IgD-negative memory B cell (primary cell): ENCODE measurements at regions not wholly inside any gene's neighbourhood (a gene's known extent, or its start where the extent isn't known, plus 50 kb on each side); places are given as distances from the start of the nearest gene placed in this dataset.
A peak's percentile ranks its signal among the peaks of the same experiment; 100 is the strongest.

Experiments
- H3K27ac Mint-ChIP-seq, 3 donors: one replicate each; pipeline ENCODE4 v1.8.0; 2020 to 2022; ENCODE audit warnings: mild to moderate bottlenecking in 3 of 3, mixed read lengths in 3 of 3, moderate library complexity in 1 of 3
- H3K27me3 Mint-ChIP-seq: one replicate; pipeline ENCODE4 v1.8.0; 2021; ENCODE audit warnings: mixed read lengths
- H3K36me3 Mint-ChIP-seq: one replicate; pipeline ENCODE4 v1.8.0; 2020; ENCODE audit warnings: mild to moderate bottlenecking, mixed read lengths
- H3K4me1 Mint-ChIP-seq, 3 donors: one replicate each; pipeline ENCODE4 v1.8.0; 2020 to 2022; ENCODE audit warnings: mixed read lengths in 3 of 3, mild to moderate bottlenecking in 1 of 3
- H3K4me3 Mint-ChIP-seq, 4 donors: one replicate each; pipeline ENCODE4 v1.8.0; 2020 to 2022; ENCODE audit warnings: mild to moderate bottlenecking in 4 of 4, mixed read lengths in 4 of 4, moderate library complexity in 3 of 4
- H3K9me3 Mint-ChIP-seq, 3 donors: one replicate each; pipeline ENCODE4 v1.8.0; 2020 to 2021; ENCODE audit warnings: mixed read lengths in 3 of 3, mild to moderate bottlenecking in 1 of 3

GRCh38 chr5:77847814-77848290 is 71.7 kb upstream of the TBCA start:
- no peaks in the 10 kb centered on the region for H3K9me3 Mint-ChIP-seq
- peak overlapping the region in 1 of 4 donors; percentile 78 for H3K4me3 Mint-ChIP-seq
- no peak overlapping the region for H3K27ac Mint-ChIP-seq
- no peaks in the 10 kb centered on the region for H3K36me3 Mint-ChIP-seq
- H3K27me3 Mint-ChIP-seq = peaks cover 18% of the 10 kb centered on the region
- peaks cover 10 to 17% (median 10%) of the 10 kb centered on the region in 3 donors for H3K4me1 Mint-ChIP-seq

GRCh38 chr5:77847129-77847460 is 71.0 kb upstream of the TBCA start:
- H3K27me3 Mint-ChIP-seq = peaks cover 19% of the 10 kb centered on the region
- no peak overlapping the region for H3K27ac Mint-ChIP-seq
- H3K4me1 Mint-ChIP-seq = peaks cover 5 to 15% (median 9%) of the 10 kb centered on the region in 3 donors
- no peaks in the 10 kb centered on the region for H3K36me3 Mint-ChIP-seq
- H3K9me3 Mint-ChIP-seq = no peaks in the 10 kb centered on the region
- H3K4me3 Mint-ChIP-seq = peak overlapping the region in 1 of 4 donors; percentile 78

- peak overlapping the region in 1 of 4 donors; percentile 78 for H3K4me3 Mint-ChIP-seq
- H3K4me1 Mint-ChIP-seq = peaks cover 5 to 15% (median 9%) of the 10 kb centered on the region in 3 donors
- peaks cover 19% of the 10 kb centered on the region for H3K27me3 Mint-ChIP-seq
- H3K27ac Mint-ChIP-seq = no peak overlapping the region
- no peaks in the 10 kb centered on the region for H3K36me3 Mint-ChIP-seq
- H3K9me3 Mint-ChIP-seq = no peaks in the 10 kb centered on the region
Measured at GRCh38 chr5:77846422-77847128, 70.4 kb upstream of the TBCA start.

- Mint-ChIP-seq H3K9me3 (no peaks in the 10 kb centered on the region), H3K27ac (no peak overlapping the region), H3K36me3 (no peaks in the 10 kb centered on the region), H3K4me1 (peaks cover 5 to 8% (median 5%) of the 10 kb centered on the region in 3 donors), H3K27me3 (peaks cover 19% of the 10 kb centered on the region), H3K4me3 (peak overlapping the region in 3 of 4 donors; percentile 76 to 94 (median 84))
Measured at GRCh38 chr5:77845324-77845646, 69.1 kb upstream of the TBCA start.

- Mint-ChIP-seq H3K4me3 (peak overlapping the region; percentile 76 to 94 (median 88)), H3K27me3 (peaks cover 19% of the 10 kb centered on the region), H3K9me3 (no peaks in the 10 kb centered on the region), H3K27ac (no peak overlapping the region), H3K36me3 (no peaks in the 10 kb centered on the region), H3K4me1 (peaks cover 5 to 8% (median 5%) of the 10 kb centered on the region in 3 donors)
Measured at GRCh38 chr5:77844623-77845323, 68.6 kb upstream of the TBCA start.

GRCh38 chr5:77844373-77844622 is 68.2 kb upstream of the TBCA start:
- Mint-ChIP-seq H3K4me1 (peaks cover 5 to 8% (median 5%) of the 10 kb centered on the region in 3 donors), H3K27ac (no peak overlapping the region), H3K9me3 (no peaks in the 10 kb centered on the region), H3K4me3 (peak overlapping the region; percentile 56 to 94 (median 88)), H3K36me3 (no peaks in the 10 kb centered on the region), H3K27me3 (peaks cover 19% of the 10 kb centered on the region)

GRCh38 chr5:77843570-77844372 is 67.6 kb upstream of the TBCA start:
- Mint-ChIP-seq H3K27ac (no peak overlapping the region), H3K4me3 (peak overlapping the region; percentile 56 to 94 (median 88)), H3K36me3 (no peaks in the 10 kb centered on the region), H3K27me3 (peaks cover 22% of the 10 kb centered on the region), H3K4me1 (peaks cover 5 to 8% (median 5%) of the 10 kb centered on the region in 3 donors), H3K9me3 (no peaks in the 10 kb centered on the region)

- Mint-ChIP-seq H3K9me3 (no peaks in the 10 kb centered on the region), H3K4me1 (peaks cover 5 to 8% (median 5%) of the 10 kb centered on the region in 3 donors), H3K4me3 (no peak overlapping the region), H3K27me3 (peaks cover 21% of the 10 kb centered on the region), H3K27ac (no peak overlapping the region), H3K36me3 (no peaks in the 10 kb centered on the region)
Measured at GRCh38 chr5:77842243-77842642, 66.1 kb upstream of the TBCA start.

GRCh38 chr5:77841616-77842015 is 65.5 kb upstream of the TBCA start:
- Mint-ChIP-seq H3K4me3 (no peak overlapping the region), H3K36me3 (no peaks in the 10 kb centered on the region), H3K4me1 (peaks cover 5 to 8% (median 5%) of the 10 kb centered on the region in 3 donors), H3K9me3 (no peaks in the 10 kb centered on the region), H3K27ac (no peak overlapping the region), H3K27me3 (peaks cover 21% of the 10 kb centered on the region)

- H3K4me1 Mint-ChIP-seq = peaks cover 5 to 8% (median 5%) of the 10 kb centered on the region in 3 donors
- no peaks in the 10 kb centered on the region for H3K36me3 Mint-ChIP-seq
- H3K27me3 Mint-ChIP-seq = peaks cover 21% of the 10 kb centered on the region
- no peak overlapping the region for H3K4me3 Mint-ChIP-seq
- H3K9me3 Mint-ChIP-seq = no peaks in the 10 kb centered on the region
- H3K27ac Mint-ChIP-seq = no peak overlapping the region
Measured at GRCh38 chr5:77840930-77841329, 64.8 kb upstream of the TBCA start.

GRCh38 chr5:77839691-77840090 is 63.6 kb upstream of the TBCA start:
- no peaks in the 10 kb centered on the region for H3K36me3 Mint-ChIP-seq
- no peak overlapping the region for H3K4me3 Mint-ChIP-seq
- H3K27me3 Mint-ChIP-seq = peaks cover 13% of the 10 kb centered on the region
- no peaks in the 10 kb centered on the region for H3K9me3 Mint-ChIP-seq
- H3K27ac Mint-ChIP-seq = no peak overlapping the region
- H3K4me1 Mint-ChIP-seq = peaks cover 0 to 5% (median 3%) of the 10 kb centered on the region in 3 donors

- H3K27me3 Mint-ChIP-seq = peaks cover 11% of the 10 kb centered on the region
- H3K4me1 Mint-ChIP-seq = no peaks in the 10 kb centered on the region
- no peak overlapping the region for H3K27ac Mint-ChIP-seq
- H3K4me3 Mint-ChIP-seq = no peak overlapping the region
- no peaks in the 10 kb centered on the region for H3K36me3 Mint-ChIP-seq
- H3K9me3 Mint-ChIP-seq = no peaks in the 10 kb centered on the region
Measured at GRCh38 chr5:77832938-77833337, 56.8 kb upstream of the TBCA start.

- H3K4me1 Mint-ChIP-seq = no peaks in the 10 kb centered on the region
- H3K27ac Mint-ChIP-seq = no peak overlapping the region
- H3K9me3 Mint-ChIP-seq = no peaks in the 10 kb centered on the region
- H3K36me3 Mint-ChIP-seq = no peaks in the 10 kb centered on the region
- peaks cover 11% of the 10 kb centered on the region for H3K27me3 Mint-ChIP-seq
- no peak overlapping the region for H3K4me3 Mint-ChIP-seq
Measured at GRCh38 chr5:77832166-77832770, 56.1 kb upstream of the TBCA start.

GRCh38 chr5:77828445-77828844 is 52.3 kb upstream of the TBCA start:
- Mint-ChIP-seq H3K4me1 (no peaks in the 10 kb centered on the region), H3K27ac (no peak overlapping the region), H3K27me3 (peaks cover 6% of the 10 kb centered on the region), H3K4me3 (no peak overlapping the region), H3K36me3 (no peaks in the 10 kb centered on the region), H3K9me3 (no peaks in the 10 kb centered on the region)
